HG02610 (cell line): ENCODE measurements at regions not wholly inside any gene's neighbourhood (a gene's known extent, or its start where the extent isn't known, plus 50 kb on each side); places are given as distances from the start of the nearest gene placed in this dataset.

Source experiments
- ATAC-seq: cut with Tn5 transposase; IDR thresholded peaks from one replicate; pipeline ENCODE4 v1.9.1; 2021; ENCODE audit warnings: mild to moderate bottlenecking, moderate library complexity; ENCODE audit not compliant: unreplicated experiment

DNA sequence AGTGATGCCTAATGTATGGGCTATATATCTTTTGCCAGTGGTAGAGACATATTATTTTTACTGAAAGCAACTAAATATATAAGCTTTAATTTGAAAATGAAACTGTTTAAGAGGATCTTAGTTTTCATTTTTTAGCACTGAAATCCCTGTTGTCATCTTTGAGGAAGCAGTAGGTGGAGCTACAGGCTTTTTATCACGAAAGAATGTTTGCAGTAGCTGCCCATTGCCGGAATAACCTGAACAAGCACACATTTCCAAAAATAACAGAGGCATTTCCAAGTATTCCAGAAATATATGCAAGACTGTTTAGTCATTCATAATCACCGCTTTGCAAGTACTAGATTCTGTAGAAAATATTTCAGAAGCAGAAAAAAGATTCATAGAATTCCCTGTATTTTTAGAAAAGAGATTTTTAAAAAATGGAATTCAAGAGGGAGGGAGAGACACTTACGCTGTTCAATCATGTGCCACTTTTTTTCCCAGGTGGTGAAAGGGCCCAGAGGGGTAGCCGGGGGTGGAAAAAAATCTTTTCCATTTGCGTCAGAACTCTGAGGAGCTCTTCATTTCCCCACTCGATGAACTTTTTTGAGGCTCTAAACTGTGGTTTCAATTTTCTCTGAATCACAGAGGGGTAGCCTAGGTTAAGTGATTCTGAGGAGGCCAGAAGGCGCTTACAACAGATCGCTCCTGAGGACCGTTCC is 142.5 kb upstream of the FERMT1 start:
- ATAC-seq, result no peak

DNA sequence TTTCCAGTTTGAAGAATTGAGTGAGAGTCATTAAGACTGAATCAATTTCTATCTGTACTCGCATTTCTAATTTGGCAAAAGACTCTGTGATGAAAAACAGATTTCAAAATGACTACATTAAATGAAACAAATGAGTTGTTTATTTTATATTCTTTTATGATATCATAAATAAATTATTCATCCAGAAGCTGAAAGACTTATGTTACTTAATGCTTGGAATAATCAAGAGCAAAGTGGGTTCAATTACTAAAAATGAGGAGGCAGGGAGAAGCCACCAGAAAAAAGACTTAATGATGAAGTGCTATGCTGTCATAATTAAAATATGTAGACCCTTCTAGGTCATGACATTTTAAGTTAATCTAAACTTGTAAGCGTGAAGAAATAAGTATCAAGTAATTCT is 130.6 kb upstream of the FERMT1 start:
- no peak for ATAC-seq

DNA sequence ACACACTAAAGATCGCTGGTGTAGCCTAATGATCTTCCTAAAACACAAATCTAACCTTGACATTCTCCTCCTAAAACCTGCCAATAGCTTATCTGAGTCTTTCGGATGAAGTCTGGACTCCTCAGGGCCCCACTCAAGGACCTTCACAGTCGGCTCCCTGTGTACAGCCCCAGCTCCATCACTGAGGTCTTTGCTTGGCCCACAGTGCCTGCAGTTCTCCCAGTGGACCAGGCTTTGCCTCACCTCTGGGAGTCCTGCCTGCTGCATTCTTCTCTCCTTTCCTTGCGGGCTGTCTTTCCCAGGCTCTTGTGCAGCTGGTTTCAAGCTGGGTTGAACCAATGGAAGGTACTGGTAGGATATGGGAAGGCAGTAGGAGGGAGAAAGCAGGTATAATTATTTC is 122.6 kb upstream of the FERMT1 start:
- ATAC-seq, result no peak

DNA sequence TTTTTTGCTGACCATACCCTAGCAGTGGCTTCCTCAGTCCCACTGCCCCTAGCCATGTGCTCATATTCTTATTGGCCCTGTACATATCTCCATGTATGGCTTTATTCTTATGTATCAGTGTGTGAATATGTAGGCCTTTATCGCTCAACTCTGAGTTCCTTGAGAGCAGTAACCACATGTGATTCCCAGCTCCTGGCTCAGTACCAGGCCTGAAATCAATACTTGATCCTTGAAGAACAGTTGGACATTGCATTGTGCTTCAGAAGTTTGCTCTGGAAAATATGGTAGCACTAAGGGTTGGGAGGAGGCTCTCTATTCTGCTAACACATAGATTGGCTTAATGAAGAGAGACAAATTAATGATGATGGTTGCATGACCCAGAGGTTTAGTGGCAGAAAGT is 118.8 kb upstream of the FERMT1 start:
- ATAC-seq, result no peak

DNA sequence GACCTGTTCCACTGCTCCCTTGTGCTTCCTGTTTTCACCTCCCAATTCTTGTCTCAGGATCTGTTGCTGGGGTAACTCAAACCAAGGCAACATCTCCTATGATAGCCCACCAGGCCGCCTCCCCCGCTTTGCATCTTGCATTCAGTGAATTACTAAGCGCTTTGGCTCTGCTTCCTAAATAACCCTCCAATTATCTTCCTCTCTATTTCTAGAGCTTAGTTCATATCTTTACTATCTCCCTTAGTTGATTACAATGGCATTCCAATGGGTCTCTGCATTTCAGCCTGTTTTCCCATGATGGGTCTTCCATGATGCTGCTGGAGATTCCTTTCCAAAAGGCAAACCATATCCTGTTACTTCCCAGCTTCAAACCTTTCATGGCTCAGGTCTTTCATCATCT is 117.2 kb upstream of the FERMT1 start:
- ATAC-seq, result no peak

DNA sequence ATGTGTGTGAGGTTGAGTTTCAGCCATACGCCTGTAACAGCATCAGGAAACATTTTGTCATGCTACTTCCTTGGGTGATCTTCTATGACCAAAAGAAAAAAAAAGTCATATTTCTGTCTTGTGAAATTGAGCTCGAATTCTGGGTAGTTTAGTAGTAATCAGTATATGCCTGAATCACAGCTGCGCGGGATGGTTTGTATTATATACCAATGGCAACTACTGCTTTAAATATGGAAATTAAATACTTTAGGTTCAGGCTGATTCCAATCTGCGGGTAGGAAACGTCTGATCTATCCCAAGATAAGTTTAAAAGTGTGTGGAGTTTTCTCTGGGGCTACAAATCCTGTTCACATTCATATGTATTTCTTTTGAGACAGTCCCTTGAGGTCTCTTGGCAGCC is 115.6 kb upstream of the FERMT1 start:
- no peak for ATAC-seq

DNA sequence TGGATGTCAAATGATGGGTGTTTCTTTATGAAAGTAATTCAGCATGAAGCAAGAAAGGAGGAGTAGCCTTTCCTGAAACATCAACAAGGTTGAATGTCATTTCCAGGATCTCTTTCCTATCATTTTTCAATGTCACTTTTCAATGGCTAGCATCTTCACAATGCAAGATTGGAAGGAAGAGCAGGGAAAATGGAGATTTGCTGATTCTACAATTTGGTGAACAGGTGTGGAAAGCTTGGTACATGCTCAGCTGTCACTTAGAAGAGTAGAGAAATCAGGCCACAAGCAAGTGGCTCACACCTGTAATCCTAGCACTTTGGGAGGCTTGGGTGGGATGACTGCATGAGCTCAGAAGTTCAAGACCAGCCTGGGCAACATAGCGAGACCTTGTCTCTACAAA is 112.7 kb upstream of the FERMT1 start:
- no peak for ATAC-seq

GRCh38 chr20:6232436-6232835 is 109.6 kb upstream of the FERMT1 start:
- no peak for ATAC-seq

GRCh38 chr20:6231556-6231955 is 108.7 kb upstream of the FERMT1 start:
- no peak for ATAC-seq

GRCh38 chr20:6228302-6228843 is 105.5 kb upstream of the FERMT1 start:
- ATAC-seq, result no peak

- ATAC-seq, result no peak
These were observed 90.5 kb upstream of the FERMT1 start for GRCh38 chr20:6213311-6213710.

DNA sequence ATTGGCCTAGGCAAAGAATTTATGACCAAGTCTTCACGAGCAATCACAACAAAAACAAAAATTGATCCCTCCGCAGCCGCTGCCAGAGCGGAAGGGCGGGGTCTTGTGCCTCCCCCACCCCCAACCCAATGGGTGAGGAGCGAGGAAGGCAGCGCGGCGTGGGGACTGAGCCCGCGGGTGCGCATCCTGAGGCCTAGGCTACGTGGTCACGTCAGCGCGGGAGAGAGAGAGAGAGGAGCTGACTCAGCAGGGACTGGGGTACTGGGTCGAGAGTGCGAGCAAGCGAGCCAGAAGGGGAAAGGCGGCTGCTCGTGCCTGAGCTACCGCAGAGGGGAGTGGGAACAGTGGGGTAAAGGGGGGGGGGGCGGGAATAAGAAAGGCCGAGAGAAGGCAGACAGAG is 90.1 kb upstream of the FERMT1 start:
- ATAC-seq, result no peak

GRCh38 chr20:6209093-6209492 is 86.3 kb upstream of the FERMT1 start:
- ATAC-seq, result no peak

DNA sequence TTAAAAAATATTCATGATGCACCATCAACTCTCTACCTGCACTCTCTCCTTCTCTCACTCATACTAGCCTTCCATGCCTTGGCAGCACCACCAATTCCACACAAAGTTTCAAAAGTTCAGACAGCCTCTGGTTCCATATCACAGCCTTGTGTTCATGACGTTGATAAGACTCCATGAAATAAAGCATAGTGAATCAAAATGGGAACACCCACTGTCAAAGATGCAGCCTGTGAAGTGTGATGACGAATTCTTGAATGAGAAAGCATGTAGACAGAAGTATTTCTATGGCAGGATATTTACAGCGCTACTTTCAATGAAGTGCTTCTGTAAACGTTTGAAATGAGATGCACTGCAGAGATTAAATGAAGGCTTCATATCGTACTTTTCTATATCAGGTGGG is 77.3 kb upstream of the FERMT1 start:
- no peak for ATAC-seq

DNA sequence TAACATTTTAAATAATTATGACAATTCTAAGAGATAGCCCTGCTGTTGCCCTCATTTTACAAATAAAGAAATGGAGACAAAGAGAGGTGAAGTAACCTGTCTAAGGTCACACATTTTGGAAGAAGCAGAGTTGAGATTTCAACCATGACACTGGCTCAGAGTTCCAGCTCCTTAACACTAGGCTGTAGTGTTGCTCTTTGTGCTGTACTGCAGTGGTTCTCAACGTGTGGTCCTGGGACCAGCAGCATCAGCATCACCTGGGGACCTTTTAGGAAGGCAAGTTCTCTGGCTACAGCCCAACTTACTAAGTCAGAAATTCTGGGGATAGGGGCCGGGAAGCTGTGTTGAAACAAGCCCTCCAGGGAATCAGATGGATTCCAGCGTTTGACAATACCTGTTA is 62.4 kb upstream of the FERMT1 start:
- no peak for ATAC-seq

GRCh38 chr20:6184086-6184485 is 61.3 kb upstream of the FERMT1 start:
- no peak for ATAC-seq

DNA sequence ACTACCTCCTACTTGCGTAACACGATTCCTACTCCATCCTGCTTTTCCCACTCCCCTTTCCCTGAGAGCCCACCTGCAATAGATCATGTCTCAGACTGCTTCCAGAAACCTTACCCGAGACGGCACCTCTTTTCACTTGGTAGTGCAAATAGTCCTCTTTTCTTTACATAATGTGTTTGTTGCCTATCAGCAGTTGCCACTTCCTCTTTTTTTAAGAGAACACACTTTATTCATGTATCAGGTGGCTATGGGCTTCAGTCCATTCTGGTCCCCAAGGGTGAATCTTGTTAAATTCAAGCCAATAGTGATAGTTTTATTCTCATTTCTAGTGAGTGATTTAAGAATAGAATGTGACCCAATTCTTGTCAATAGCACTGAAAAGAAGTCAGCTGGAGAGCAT is 57.7 kb upstream of the FERMT1 start:
- no peak for ATAC-seq

- ATAC-seq, result no peak
These were observed 55.7 kb upstream of the FERMT1 start for GRCh38 chr20:6178537-6178936.

DNA sequence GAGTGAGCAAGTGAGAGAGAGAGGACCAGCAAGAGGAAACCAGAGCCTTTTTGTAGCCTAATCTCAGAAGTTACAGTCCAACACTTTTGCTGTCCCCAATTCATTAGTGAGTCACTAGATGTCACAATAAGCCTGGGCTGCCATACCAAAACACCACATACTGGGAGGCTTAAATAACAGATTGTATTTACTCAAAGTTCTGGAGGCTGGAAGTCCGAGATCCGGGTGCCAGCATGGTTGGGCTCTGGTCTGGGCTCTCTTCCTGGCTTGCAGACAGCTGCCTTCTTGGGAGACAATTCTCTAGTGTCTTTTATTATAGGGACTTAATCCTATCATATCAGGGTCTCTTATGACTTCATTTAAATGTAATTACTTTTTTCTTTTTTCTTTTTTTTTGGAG is 50.7 kb upstream of the FERMT1 start:
- no peak for ATAC-seq
